Spleen (tissue), 11 donors: ENCODE measurements at regions not wholly inside any gene's neighbourhood (a gene's known extent, or its start where the extent isn't known, plus 50 kb on each side); places are given as distances from the start of the nearest gene placed in this dataset.

Source experiments
- DNase-seq: peaks from one replicate; pipeline ENCODE4 v3.0.0-alpha.2; 2020
- H3K27ac ChIP-seq, 8 donors: fragments of 200-600 bp; sonication (generic) in 7 of 8; 1 replicate in 4 of 8; 2 replicates in 4 of 8; pipeline versions ENCODE4 v1.5.0 to v1.8.0; 2016 to 2021; ENCODE audit warnings: inconsistent platforms in 4 of 8, mild to moderate bottlenecking in 4 of 8, moderate library complexity in 1 of 8
- H3K27me3 ChIP-seq, 7 donors: fragments of 200-600 bp; sonication (generic) in 6 of 7; replicated peaks in 1 of 7; 1 replicate in 4 of 7; 2 replicates in 3 of 7; pipeline versions ENCODE4 v1.5.0 to v1.8.0; 2016 to 2021; ENCODE audit warnings: inconsistent platforms in 3 of 7, mild to moderate bottlenecking in 1 of 7
- H3K36me3 ChIP-seq, 6 donors: fragments of 200-600 bp; sonication (generic) in 5 of 6; 1 replicate in 4 of 6; 2 replicates in 2 of 6; pipeline versions ENCODE4 v1.5.0 to v1.8.0; 2016 to 2021; ENCODE audit warnings: inconsistent platforms in 2 of 6
- H3K4me1 ChIP-seq, 6 donors: fragments of 200-600 bp; sonication (generic) in 5 of 6; 1 replicate in 3 of 6; 2 replicates in 3 of 6; pipeline versions ENCODE4 v1.5.0 to v1.8.0; 2016 to 2021; ENCODE audit warnings: inconsistent platforms in 3 of 6
- H3K4me3 ChIP-seq, 8 donors: fragments of 200-600 bp; sonication (generic) in 7 of 8; 1 replicate in 4 of 8; 2 replicates in 4 of 8; pipeline versions ENCODE4 v1.5.0 to v1.8.0; 2016 to 2021; ENCODE audit warnings: inconsistent platforms in 4 of 8, mild to moderate bottlenecking in 4 of 8, moderate library complexity in 2 of 8
- H3K9me3 ChIP-seq, 8 donors: fragments of 200-600 bp; sonication (generic) in 7 of 8; 1 replicate in 4 of 8; 2 replicates in 4 of 8; pipeline versions ENCODE4 v1.5.0 to v1.8.0; 2016 to 2021; ENCODE audit warnings: inconsistent platforms in 4 of 8
- CTCF ChIP-seq, 11 experiments: fragments of 200-600 bp in 7 of 11; fragments of 450-650 bp in 4 of 11; sonication (generic) in 4 of 11; IDR thresholded peaks in 8 of 11; conservative IDR thresholded peaks in 3 of 11; 1 replicate in 7 of 11; 2 replicates in 4 of 11; pipeline versions ENCODE4 v1.4.0 to v1.8.0; 2016 to 2021; ENCODE audit warnings: antibody characterized with exemption in 11 of 11, inconsistent platforms in 4 of 11, mild to moderate bottlenecking in 1 of 11
- POLR2A ChIP-seq, 3 donors: fragments of 450-650 bp; IDR thresholded peaks; one replicate each; pipeline ENCODE4 v1.5.1; 2017; ENCODE audit warnings: antibody characterized with exemption in 3 of 3, mild to moderate bottlenecking in 1 of 3
- POLR2AphosphoS5 ChIP-seq, 3 donors: sonication (generic); formaldehyde crosslinking; IDR thresholded peaks; one replicate each; pipeline ENCODE4 v1.5.1; 2017; ENCODE audit warnings: antibody characterized with exemption in 3 of 3
- WGBS, 5 donors: extraction: QIAGEN DNeasy Blood & Tissue Kit in 3 of 5; methylation state at CpG; one replicate each; pipeline versions ENCODE4 v1.1.5 to v1.1.7; 2013 to 2018; 5-methylcytosine and 5-hydroxymethylcytosine counted together
- intact Hi-C: fragments of 100-400 bp; cut with DNase I; formaldehyde crosslinking; loops from one replicate; pipeline ENCODE4 v1.15.0; 2023; ENCODE audit warnings: low total_unique reads
- donor health status: healthy with polysubstance abuse.
- donor health status: DM: no; HTN: no; CAD: no; lungs with moderate emphysema.
- donor health status: DM: no; HTN: no; CAD: no.
- donor health status: Bipolar disorder and iron deficiency.
- donor health status: healthy.
- donor health status: DM: no; HTN: no; CAD: no.
- donor health status: DM: yes; HTN: yes; CAD: no.

DNA sequence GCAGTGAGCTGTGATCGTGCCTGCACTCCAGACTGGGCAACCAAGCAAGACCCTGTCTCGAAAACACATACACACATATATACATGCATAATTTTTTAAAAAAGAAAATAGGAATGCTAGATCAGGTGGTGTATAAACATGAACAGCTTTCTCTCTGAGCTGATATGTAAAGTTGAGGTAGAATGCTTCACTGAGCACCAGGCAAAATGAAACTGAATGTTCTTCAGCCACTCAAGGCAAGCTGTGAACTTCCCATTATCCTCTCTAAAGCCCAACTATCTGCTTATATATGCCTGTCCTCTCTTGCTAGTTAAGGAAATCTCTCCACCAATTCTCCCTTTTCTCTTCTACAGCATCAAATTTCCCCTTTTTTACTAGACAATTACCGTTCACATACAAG is 93.0 kb downstream of the NUF2 start:
- TF ChIP-seq CTCF (IDR thresholded peaks at IDR 0.05 in 8 of 11, conservative IDR thresholded peaks at IDR 0.05 in 3 of 11) (no peak), POLR2AphosphoS5 (IDR thresholded peaks at IDR 0.05) (no peak), POLR2A (IDR thresholded peaks at IDR 0.05) (no peak)
- no peak for DNase-seq

DNA sequence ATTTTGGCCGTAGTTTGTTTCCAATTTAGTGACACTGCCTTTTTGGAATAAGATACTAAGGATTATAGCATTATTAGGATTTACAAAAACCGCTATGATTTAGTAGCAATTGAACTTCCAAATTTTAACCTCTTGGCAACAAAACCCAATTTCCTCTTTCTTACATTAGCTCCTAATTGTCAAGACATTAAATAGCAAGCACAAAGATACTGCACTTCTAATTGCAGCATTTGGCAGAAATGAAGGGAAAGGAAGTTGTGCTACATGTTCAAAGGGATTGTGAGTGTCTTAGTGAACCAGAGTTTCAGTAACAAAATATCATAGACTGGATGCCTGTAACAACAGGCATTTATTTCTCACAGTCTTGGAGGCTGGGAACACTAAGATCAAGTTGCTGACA is 99.9 kb downstream of the NUF2 start:
- WGBS, 5 donors, result 61 to 71% (median 67%) methylated on average over 2 of the region's 2 CpGs
- DNase-seq, result no peak
- Histone ChIP-seq H3K9me3 (no peaks in the 10 kb centered on the region), H3K27ac (no peak overlapping the region), H3K36me3 (no peaks in the 10 kb centered on the region), H3K27me3 (peaks cover 0 to 12% (median 0%) of the 10 kb centered on the region in 7 donors), H3K4me3 (no peak overlapping the region), H3K4me1 (no peaks in the 10 kb centered on the region)
- intact Hi-C loops, result no loop called here
- no peak for TF ChIP-seq CTCF (IDR thresholded peaks at IDR 0.05 in 8 of 11, conservative IDR thresholded peaks at IDR 0.05 in 3 of 11)
- no peak for TF ChIP-seq POLR2AphosphoS5 (IDR thresholded peaks at IDR 0.05)

More for the DNA sequence above, 93.0 kb downstream of the NUF2 start:
- Histone ChIP-seq H3K4me1 (peaks cover 0 to 11% (median 4%) of the 10 kb centered on the region in 6 donors), H3K36me3 (no peaks in the 10 kb centered on the region), H3K27ac (no peak overlapping the region), H3K27me3 (peaks cover 0 to 12% (median 0%) of the 10 kb centered on the region in 7 donors), H3K9me3 (no peaks in the 10 kb centered on the region), H3K4me3 (no peak overlapping the region)
- 64 to 85% (median 74%) methylated on average over 3 of the region's 3 CpGs for WGBS, 5 donors
- intact Hi-C loops, result loop anchor here (5.0 to 10.0 kb wide), 2 partner anchors 1370 to 1663 kb away; no protein-coding TSS in a partner anchor

GRCh38 chr1:163422738-163423404 is 101.1 kb downstream of the NUF2 start:
- Histone ChIP-seq H3K27me3 (peaks cover 0 to 12% (median 0%) of the 10 kb centered on the region in 7 donors), H3K27ac (no peak overlapping the region), H3K9me3 (no peaks in the 10 kb centered on the region), H3K4me3 (no peak overlapping the region), H3K36me3 (no peaks in the 10 kb centered on the region), H3K4me1 (no peaks in the 10 kb centered on the region)
- intact Hi-C loops, result no loop called here
- whole genome bisulfite sequencing, 5 donors, result 88 to 97% (median 92%) methylated on average over 27 of the region's 27 CpGs
- no peak for TF ChIP-seq POLR2A (IDR thresholded peaks at IDR 0.05)
- TF ChIP-seq CTCF (IDR thresholded peaks at IDR 0.05 in 8 of 11, conservative IDR thresholded peaks at IDR 0.05 in 3 of 11), result no peak
- no peak for TF ChIP-seq POLR2AphosphoS5 (IDR thresholded peaks at IDR 0.05)
- DNase-seq, result no peak

DNA sequence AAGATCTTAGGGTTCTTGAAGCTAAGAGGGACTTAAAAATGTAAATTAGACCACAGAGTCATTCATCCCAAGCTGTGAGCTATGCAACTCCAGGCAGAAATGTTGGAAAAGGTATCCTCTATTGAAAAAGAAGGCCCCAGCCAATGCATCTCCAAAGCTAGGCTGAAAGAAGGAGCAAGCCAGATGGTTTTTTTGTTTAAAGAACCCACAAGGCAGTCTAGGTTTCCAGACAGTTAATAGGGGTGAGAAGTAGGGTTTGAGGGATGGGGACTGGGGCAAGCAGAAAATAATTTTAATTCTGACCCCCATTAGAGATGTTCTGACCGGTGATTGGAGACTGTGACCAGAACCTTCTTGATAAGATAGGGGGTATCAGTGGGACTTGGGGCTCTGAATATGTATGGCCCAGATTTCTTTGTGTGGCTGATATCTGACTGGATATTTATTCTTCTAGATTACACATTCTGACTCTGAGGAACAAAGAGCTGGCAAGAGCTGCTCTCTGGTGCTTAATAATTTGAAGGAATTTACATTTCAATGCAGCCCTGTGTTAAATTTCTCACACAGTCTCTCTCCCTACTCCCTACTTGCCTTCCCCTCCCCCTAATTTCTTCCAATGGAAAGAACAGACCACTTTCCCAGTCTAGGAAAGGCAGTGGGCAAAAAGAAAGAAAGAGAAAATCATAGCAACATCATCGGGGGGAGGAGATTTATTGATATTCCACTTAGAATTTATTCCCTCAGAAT is 104.9 kb downstream of the NUF2 start:
- H3K27me3 ChIP-seq, result no peaks in the 10 kb centered on the region
- no peak overlapping the region for H3K27ac ChIP-seq
- WGBS, 5 donors, result 78 to 87% (median 81%) methylated on average over 2 of the region's 2 CpGs
- no peaks in the 10 kb centered on the region for H3K4me1 ChIP-seq
- intact Hi-C loops, result no loop called here
- TF ChIP-seq POLR2A (IDR thresholded peaks at IDR 0.05) (no peak), CTCF (IDR thresholded peaks at IDR 0.05 in 8 of 11, conservative IDR thresholded peaks at IDR 0.05 in 3 of 11) (no peak), POLR2AphosphoS5 (IDR thresholded peaks at IDR 0.05) (no peak)
- H3K9me3 ChIP-seq, result peaks cover 0 to 16% (median 13%) of the 10 kb centered on the region in 8 donors
- H3K4me3 ChIP-seq, result no peak overlapping the region
- no peaks in the 10 kb centered on the region for H3K36me3 ChIP-seq
- DNase-seq, result no peak
